Liver (tissue), 8 donors: ENCODE measurements at regions not wholly inside any gene's neighbourhood (a gene's known extent, or its start where the extent isn't known, plus 50 kb on each side); places are given as distances from the start of the nearest gene placed in this dataset.

Experiments used
- DNase-seq: peaks from one replicate; pipeline ENCODE4 v3.0.0-alpha.2; 2017; ENCODE audit warnings: low spot score
- H3K27ac ChIP-seq, 2 donors: one replicate each; pipeline ENCODE4 v1.7.0; 2013; ENCODE audit warnings: inconsistent platforms in 2 of 2, low read length in 2 of 2, control low read depth in 1 of 2, low read depth in 1 of 2, mild to moderate bottlenecking in 1 of 2
- H3K27me3 ChIP-seq, 4 donors: one replicate each; pipeline versions ENCODE4 v1.6.1 to v1.7.0; 2013; ENCODE audit warnings: low read length in 3 of 4, inconsistent platforms in 1 of 4, mild to moderate bottlenecking in 1 of 4, moderate library complexity in 1 of 4; ENCODE audit not compliant: control insufficient read depth in 4 of 4, insufficient read depth in 4 of 4
- H3K36me3 ChIP-seq, 4 donors: one replicate each; pipeline versions ENCODE4 v1.6.1 to v1.7.0; 2013; ENCODE audit warnings: low read length in 3 of 4, mild to moderate bottlenecking in 3 of 4, low read depth in 1 of 4, moderate library complexity in 1 of 4; ENCODE audit not compliant: control insufficient read depth in 4 of 4, insufficient read depth in 3 of 4
- H3K4me1 ChIP-seq, 4 donors: one replicate each; pipeline versions ENCODE4 v1.6.1 to v1.7.0; 2013; ENCODE audit warnings: low read length in 3 of 4, mild to moderate bottlenecking in 3 of 4, moderate library complexity in 1 of 4; ENCODE audit not compliant: control insufficient read depth in 4 of 4, insufficient read depth in 4 of 4
- H3K4me3 ChIP-seq, 3 donors: one replicate each; pipeline versions ENCODE4 v1.6.1 to v1.7.0; 2013; ENCODE audit warnings: low read length in 3 of 3, control low read depth in 1 of 3, low read depth in 1 of 3, mild to moderate bottlenecking in 1 of 3
- H3K9ac ChIP-seq, 2 donors: one replicate each; pipeline ENCODE4 v1.7.0; 2013; ENCODE audit warnings: low read length in 2 of 2, mild to moderate bottlenecking in 2 of 2, moderate library complexity in 2 of 2, control low read depth in 1 of 2, low read depth in 1 of 2
- H3K9me3 ChIP-seq, 4 donors: one replicate each; pipeline versions ENCODE4 v1.6.1 to v1.7.0; 2013; ENCODE audit warnings: low read length in 3 of 4; ENCODE audit not compliant: control insufficient read depth in 4 of 4
- ATF3 ChIP-seq: IDR thresholded peaks from 2 replicates; pipeline ENCODE4 v1.6.1; 2016; ENCODE audit warnings: antibody characterized with exemption
- EGR1 ChIP-seq, 2 donors: IDR thresholded peaks; 2 replicates each; pipeline ENCODE4 v1.6.1; 2016 to 2018; ENCODE audit warnings: antibody characterized with exemption in 2 of 2, low read depth in 2 of 2
- FOXA1 ChIP-seq: IDR thresholded peaks from 2 replicates; pipeline ENCODE4 v1.6.1; 2016; ENCODE audit warnings: antibody characterized with exemption
- FOXA2 ChIP-seq: IDR thresholded peaks from 2 replicates; pipeline ENCODE4 v1.6.1; 2016; ENCODE audit warnings: antibody characterized with exemption
- GABPA ChIP-seq, 2 donors: IDR thresholded peaks in 1 of 2; conservative IDR thresholded peaks in 1 of 2; 2 replicates each; pipeline ENCODE4 v1.6.1; 2016; ENCODE audit warnings: antibody characterized with exemption in 2 of 2, mild to moderate bottlenecking in 1 of 2, moderate library complexity in 1 of 2
- HNF4A ChIP-seq, 2 donors: conservative IDR thresholded peaks; 2 replicates each; pipeline ENCODE4 v1.6.1; 2016; ENCODE audit warnings: antibody characterized with exemption in 2 of 2, mild to moderate bottlenecking in 2 of 2
- HNF4G ChIP-seq: IDR thresholded peaks from 2 replicates; pipeline ENCODE4 v1.6.1; 2016; ENCODE audit warnings: antibody characterized with exemption
- JUND ChIP-seq, 2 donors: IDR thresholded peaks; 2 replicates each; pipeline ENCODE4 v1.6.1; 2016; ENCODE audit warnings: antibody characterized with exemption in 2 of 2
- NR2F2 ChIP-seq: IDR thresholded peaks from 2 replicates; pipeline ENCODE4 v1.6.1; 2016; ENCODE audit warnings: antibody characterized with exemption
- RAD21 ChIP-seq, 2 donors: IDR thresholded peaks; 2 replicates each; pipeline ENCODE4 v1.6.1; 2016; ENCODE audit warnings: antibody characterized with exemption in 2 of 2, mild to moderate bottlenecking in 2 of 2
- RXRA ChIP-seq, 2 donors: IDR thresholded peaks; 2 replicates each; pipeline ENCODE4 v1.6.1; 2017 to 2018; ENCODE audit warnings: antibody characterized with exemption in 2 of 2, mild to moderate bottlenecking in 1 of 2
- SP1 ChIP-seq: IDR thresholded peaks from 2 replicates; pipeline ENCODE4 v1.6.1; 2018; ENCODE audit warnings: antibody characterized with exemption, mild to moderate bottlenecking
- TAF1 ChIP-seq: conservative IDR thresholded peaks from 2 replicates; pipeline ENCODE4 v1.6.1; 2016; ENCODE audit warnings: antibody characterized with exemption, mild to moderate bottlenecking
- YY1 ChIP-seq: IDR thresholded peaks from 2 replicates; pipeline ENCODE4 v1.6.1; 2016; ENCODE audit warnings: antibody characterized with exemption, mild to moderate bottlenecking
- whole genome bisulfite sequencing: extraction: QIAGEN DNeasy Blood & Tissue Kit; methylation state at CpG from one replicate; pipeline ENCODE4 v1.1.7; 2013; 5-methylcytosine and 5-hydroxymethylcytosine counted together
- TF ChIP-seq, protein P1 (sequence below): IDR thresholded peaks from 2 replicates; pipeline ENCODE4 v1.6.1; 2016; ENCODE audit warnings: antibody characterized with exemption
- TF ChIP-seq, protein P2 (sequence below): IDR thresholded peaks from 2 replicates; pipeline ENCODE4 v1.6.1; 2016; ENCODE audit warnings: antibody characterized with exemption, mild to moderate bottlenecking
- TF ChIP-seq, protein P3 (sequence below): IDR thresholded peaks from 2 replicates; pipeline ENCODE4 v1.6.1; 2016; ENCODE audit warnings: antibody characterized with exemption
- TF ChIP-seq, protein P4 (sequence below): fragments of 150-350 bp; IDR thresholded peaks from 2 replicates; pipeline ENCODE4 v1.5.1; 2017; ENCODE audit warnings: improper control_type of control experiment, low read depth, low read length; ENCODE audit not compliant: missing input control
- donor health status: healthy.
- donor health status: healthy.
- donor health status: healthy.
- donor health status: healthy.
- donor health status: healthy.

GRCh38 chr12:113551563-113551962, 79.9 kb upstream of the LHX5 start:
- Histone ChIP-seq H3K36me3 (no peaks in the 10 kb centered on the region), H3K4me3 (no peak overlapping the region), H3K4me1 (no peaks in the 10 kb centered on the region), H3K9ac (no peak overlapping the region), H3K9me3 (peaks cover 0 to 13% (median 6%) of the 10 kb centered on the region in 4 donors), H3K27me3 (peaks cover 0 to 6% (median under 1%) of the 10 kb centered on the region in 4 donors), H3K27ac (no peak overlapping the region)
- no peak for TF ChIP-seq YY1
- no peak for TF ChIP-seq EGR1 (IDR thresholded peaks at IDR 0.05; ENCODE audit: low read depth in 2 of 2)
- no peak for TF ChIP-seq JUND (IDR thresholded peaks at IDR 0.05)
- no peak for TF ChIP-seq SP1
- no peak for TF ChIP-seq ATF3
- TF ChIP-seq, protein P1, sequence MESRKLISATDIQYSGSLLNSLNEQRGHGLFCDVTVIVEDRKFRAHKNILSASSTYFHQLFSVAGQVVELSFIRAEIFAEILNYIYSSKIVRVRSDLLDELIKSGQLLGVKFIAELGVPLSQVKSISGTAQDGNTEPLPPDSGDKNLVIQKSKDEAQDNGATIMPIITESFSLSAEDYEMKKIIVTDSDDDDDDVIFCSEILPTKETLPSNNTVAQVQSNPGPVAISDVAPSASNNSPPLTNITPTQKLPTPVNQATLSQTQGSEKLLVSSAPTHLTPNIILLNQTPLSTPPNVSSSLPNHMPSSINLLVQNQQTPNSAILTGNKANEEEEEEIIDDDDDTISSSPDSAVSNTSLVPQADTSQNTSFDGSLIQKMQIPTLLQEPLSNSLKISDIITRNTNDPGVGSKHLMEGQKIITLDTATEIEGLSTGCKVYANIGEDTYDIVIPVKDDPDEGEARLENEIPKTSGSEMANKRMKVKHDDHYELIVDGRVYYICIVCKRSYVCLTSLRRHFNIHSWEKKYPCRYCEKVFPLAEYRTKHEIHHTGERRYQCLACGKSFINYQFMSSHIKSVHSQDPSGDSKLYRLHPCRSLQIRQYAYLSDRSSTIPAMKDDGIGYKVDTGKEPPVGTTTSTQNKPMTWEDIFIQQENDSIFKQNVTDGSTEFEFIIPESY, result no peak
- TF ChIP-seq HNF4G, result no peak
- no peak for TF ChIP-seq NR2F2
- TF ChIP-seq TAF1, result no peak
- TF ChIP-seq, protein P2, sequence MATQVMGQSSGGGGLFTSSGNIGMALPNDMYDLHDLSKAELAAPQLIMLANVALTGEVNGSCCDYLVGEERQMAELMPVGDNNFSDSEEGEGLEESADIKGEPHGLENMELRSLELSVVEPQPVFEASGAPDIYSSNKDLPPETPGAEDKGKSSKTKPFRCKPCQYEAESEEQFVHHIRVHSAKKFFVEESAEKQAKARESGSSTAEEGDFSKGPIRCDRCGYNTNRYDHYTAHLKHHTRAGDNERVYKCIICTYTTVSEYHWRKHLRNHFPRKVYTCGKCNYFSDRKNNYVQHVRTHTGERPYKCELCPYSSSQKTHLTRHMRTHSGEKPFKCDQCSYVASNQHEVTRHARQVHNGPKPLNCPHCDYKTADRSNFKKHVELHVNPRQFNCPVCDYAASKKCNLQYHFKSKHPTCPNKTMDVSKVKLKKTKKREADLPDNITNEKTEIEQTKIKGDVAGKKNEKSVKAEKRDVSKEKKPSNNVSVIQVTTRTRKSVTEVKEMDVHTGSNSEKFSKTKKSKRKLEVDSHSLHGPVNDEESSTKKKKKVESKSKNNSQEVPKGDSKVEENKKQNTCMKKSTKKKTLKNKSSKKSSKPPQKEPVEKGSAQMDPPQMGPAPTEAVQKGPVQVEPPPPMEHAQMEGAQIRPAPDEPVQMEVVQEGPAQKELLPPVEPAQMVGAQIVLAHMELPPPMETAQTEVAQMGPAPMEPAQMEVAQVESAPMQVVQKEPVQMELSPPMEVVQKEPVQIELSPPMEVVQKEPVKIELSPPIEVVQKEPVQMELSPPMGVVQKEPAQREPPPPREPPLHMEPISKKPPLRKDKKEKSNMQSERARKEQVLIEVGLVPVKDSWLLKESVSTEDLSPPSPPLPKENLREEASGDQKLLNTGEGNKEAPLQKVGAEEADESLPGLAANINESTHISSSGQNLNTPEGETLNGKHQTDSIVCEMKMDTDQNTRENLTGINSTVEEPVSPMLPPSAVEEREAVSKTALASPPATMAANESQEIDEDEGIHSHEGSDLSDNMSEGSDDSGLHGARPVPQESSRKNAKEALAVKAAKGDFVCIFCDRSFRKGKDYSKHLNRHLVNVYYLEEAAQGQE, result no peak
- TF ChIP-seq, protein P3, sequence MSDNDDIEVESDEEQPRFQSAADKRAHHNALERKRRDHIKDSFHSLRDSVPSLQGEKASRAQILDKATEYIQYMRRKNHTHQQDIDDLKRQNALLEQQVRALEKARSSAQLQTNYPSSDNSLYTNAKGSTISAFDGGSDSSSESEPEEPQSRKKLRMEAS, result no peak
- TF ChIP-seq, protein P4, sequence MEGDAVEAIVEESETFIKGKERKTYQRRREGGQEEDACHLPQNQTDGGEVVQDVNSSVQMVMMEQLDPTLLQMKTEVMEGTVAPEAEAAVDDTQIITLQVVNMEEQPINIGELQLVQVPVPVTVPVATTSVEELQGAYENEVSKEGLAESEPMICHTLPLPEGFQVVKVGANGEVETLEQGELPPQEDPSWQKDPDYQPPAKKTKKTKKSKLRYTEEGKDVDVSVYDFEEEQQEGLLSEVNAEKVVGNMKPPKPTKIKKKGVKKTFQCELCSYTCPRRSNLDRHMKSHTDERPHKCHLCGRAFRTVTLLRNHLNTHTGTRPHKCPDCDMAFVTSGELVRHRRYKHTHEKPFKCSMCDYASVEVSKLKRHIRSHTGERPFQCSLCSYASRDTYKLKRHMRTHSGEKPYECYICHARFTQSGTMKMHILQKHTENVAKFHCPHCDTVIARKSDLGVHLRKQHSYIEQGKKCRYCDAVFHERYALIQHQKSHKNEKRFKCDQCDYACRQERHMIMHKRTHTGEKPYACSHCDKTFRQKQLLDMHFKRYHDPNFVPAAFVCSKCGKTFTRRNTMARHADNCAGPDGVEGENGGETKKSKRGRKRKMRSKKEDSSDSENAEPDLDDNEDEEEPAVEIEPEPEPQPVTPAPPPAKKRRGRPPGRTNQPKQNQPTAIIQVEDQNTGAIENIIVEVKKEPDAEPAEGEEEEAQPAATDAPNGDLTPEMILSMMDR, result no peak
- no peak for TF ChIP-seq HNF4A (conservative IDR thresholded peaks at IDR 0.05)
- TF ChIP-seq RAD21 (IDR thresholded peaks at IDR 0.05), result no peak
- no peak for TF ChIP-seq FOXA1
- no peak for TF ChIP-seq RXRA (IDR thresholded peaks at IDR 0.05)
- DNase-seq, result no peak
- 78% methylated on average over 4 of the region's 4 CpGs for WGBS

- H3K4me3 ChIP-seq, result no peak overlapping the region
- H3K9me3 ChIP-seq, result peaks cover 3 to 13% (median 8%) of the 10 kb centered on the region in 4 donors
- no peak overlapping the region for H3K9ac ChIP-seq
- H3K36me3 ChIP-seq, result no peaks in the 10 kb centered on the region
- H3K27me3 ChIP-seq, result peaks cover 0 to 6% (median under 1%) of the 10 kb centered on the region in 4 donors
- no peaks in the 10 kb centered on the region for H3K4me1 ChIP-seq
- DNase-seq, result no peak
- WGBS, result 87% methylated on average over 2 of the region's 2 CpGs
- no peak overlapping the region for H3K27ac ChIP-seq
- TF ChIP-seq YY1 (no peak), FOXA1 (no peak), SP1 (no peak), JUND (IDR thresholded peaks at IDR 0.05) (no peak), EGR1 (IDR thresholded peaks at IDR 0.05; ENCODE audit: low read depth in 2 of 2) (no peak), ATF3 (no peak), FOXA2 (no peak), RXRA (IDR thresholded peaks at IDR 0.05) (no peak), GABPA (IDR thresholded peaks at IDR 0.05 in 1 of 2, conservative IDR thresholded peaks at IDR 0.05 in 1 of 2) (no peak), HNF4G (no peak)
- TF ChIP-seq, protein P4, result no peak
- TF ChIP-seq, protein P2, result no peak
Observed at GRCh38 chr12:113548467-113548866, 76.8 kb upstream of the LHX5 start.
